OCI-LY7 (cell line): ENCODE measurements at regions not wholly inside any gene's neighbourhood (a gene's known extent, or its start where the extent isn't known, plus 50 kb on each side); places are given as distances from the start of the nearest gene placed in this dataset.

Experiments used
- BruUV-seq: library from RNA; stranded (reverse); fragments of 400-500 nt; replicated peaks from 2 replicates; lab custom pipeline; 2021; lab: Mats Ljungman, UMichigan
- CTCF ChIA-PET: fragments of 300-600 bp; sonication (Branson Sonifier 250); formaldehyde crosslinking; loops from one replicate; lab custom pipeline; 2022; ENCODE audit warnings: antibody characterized with exemption; ENCODE audit not compliant: unreplicated experiment; lab: Charles Lee
- POLR2A ChIA-PET: fragments of 300-600 bp; sonication (Branson Sonifier 250); formaldehyde crosslinking; loops from one replicate; lab custom pipeline; 2022; ENCODE audit warnings: antibody characterized with exemption; lab: Charles Lee
- DNase-seq: peaks from one replicate; pipeline ENCODE4 v3.0.0-alpha.2; 2015; ENCODE audit warnings: low spot score
- H2AFZ ChIP-seq: fragments of 200-600 bp; sonication (generic), shearing (Covaris generic); 2 replicates; pipeline ENCODE4 v1.6.1; 2014; ENCODE audit warnings: mild to moderate bottlenecking, antibody characterized with exemption, low read length, moderate library complexity
- H3K27ac ChIP-seq: fragments of 200-600 bp; sonication (generic); 2 replicates; pipeline ENCODE4 v1.5.1; 2014; ENCODE audit warnings: mixed run types, low read depth, mild to moderate bottlenecking, moderate library complexity, low read length, inconsistent platforms; ENCODE audit not compliant: poor library complexity, severe bottlenecking
- H3K36me3 ChIP-seq: fragments of 200-600 bp; sonication (generic); 2 replicates; pipeline ENCODE4 v1.6.1; 2014; ENCODE audit warnings: mild to moderate bottlenecking, antibody characterized with exemption, low read length, moderate library complexity, mixed read lengths; ENCODE audit not compliant: insufficient read depth
- H3K4me1 ChIP-seq: fragments of 200-600 bp; sonication (generic); 2 replicates; pipeline ENCODE4 v1.5.1; 2014; ENCODE audit warnings: mild to moderate bottlenecking, low read length; ENCODE audit not compliant: insufficient read depth, poor library complexity, severe bottlenecking
- H3K4me2 ChIP-seq: fragments of 200-600 bp; sonication (generic); 2 replicates; pipeline ENCODE4 v1.6.1; 2014; ENCODE audit warnings: mild to moderate bottlenecking, low read length
- H3K4me3 ChIP-seq: fragments of 200-600 bp; sonication (generic); 2 replicates; pipeline ENCODE4 v1.5.1; 2014; ENCODE audit warnings: mild to moderate bottlenecking, low read depth, low read length; ENCODE audit not compliant: poor library complexity, severe bottlenecking
- H3K79me2 ChIP-seq: fragments of 200-600 bp; sonication (generic); 2 replicates; pipeline ENCODE4 v1.6.1; 2016; ENCODE audit warnings: low read depth, mild to moderate bottlenecking, low read length, moderate library complexity, mixed read lengths; ENCODE audit not compliant: insufficient read depth
- H3K9me2 ChIP-seq: fragments of 200-600 bp; sonication (generic); 2 replicates; pipeline ENCODE4 v1.6.1; 2016; ENCODE audit warnings: mild to moderate bottlenecking, low read length, mixed read lengths; ENCODE audit not compliant: insufficient read depth
- H3K9me3 ChIP-seq: fragments of 200-600 bp; sonication (generic); 2 replicates; pipeline ENCODE4 v1.6.1; 2014; ENCODE audit warnings: mild to moderate bottlenecking, mixed run types, low read length, mixed read lengths
- H4K20me1 ChIP-seq: fragments of 200-600 bp; sonication (generic); 2 replicates; pipeline ENCODE4 v1.6.1; 2014; ENCODE audit warnings: mild to moderate bottlenecking, antibody characterized with exemption, low read length, moderate library complexity, mixed read lengths; ENCODE audit not compliant: insufficient read depth
- EZH2phosphoT487 ChIP-seq: fragments of 200-600 bp; sonication (generic); IDR thresholded peaks from 2 replicates; pipeline ENCODE4 v1.6.1; 2018; ENCODE audit warnings: low read depth, borderline replicate concordance, mild to moderate bottlenecking, mixed run types, antibody characterized with exemption, low read length, moderate library complexity, mixed read lengths
- intact Hi-C: fragments of 100-400 bp; cut with micrococcal nuclease; formaldehyde crosslinking; loops from one replicate; pipeline ENCODE4 v1.10.0; 2022; ENCODE audit not compliant: unreplicated experiment
- TF ChIP-seq, protein P1 (sequence below): fragments of 200-600 bp; sonication (generic); conservative IDR thresholded peaks from 2 replicates; pipeline ENCODE4 v1.5.1; 2014; ENCODE audit warnings: mild to moderate bottlenecking, antibody characterized with exemption, low read length, moderate library complexity, mixed read lengths

DNA sequence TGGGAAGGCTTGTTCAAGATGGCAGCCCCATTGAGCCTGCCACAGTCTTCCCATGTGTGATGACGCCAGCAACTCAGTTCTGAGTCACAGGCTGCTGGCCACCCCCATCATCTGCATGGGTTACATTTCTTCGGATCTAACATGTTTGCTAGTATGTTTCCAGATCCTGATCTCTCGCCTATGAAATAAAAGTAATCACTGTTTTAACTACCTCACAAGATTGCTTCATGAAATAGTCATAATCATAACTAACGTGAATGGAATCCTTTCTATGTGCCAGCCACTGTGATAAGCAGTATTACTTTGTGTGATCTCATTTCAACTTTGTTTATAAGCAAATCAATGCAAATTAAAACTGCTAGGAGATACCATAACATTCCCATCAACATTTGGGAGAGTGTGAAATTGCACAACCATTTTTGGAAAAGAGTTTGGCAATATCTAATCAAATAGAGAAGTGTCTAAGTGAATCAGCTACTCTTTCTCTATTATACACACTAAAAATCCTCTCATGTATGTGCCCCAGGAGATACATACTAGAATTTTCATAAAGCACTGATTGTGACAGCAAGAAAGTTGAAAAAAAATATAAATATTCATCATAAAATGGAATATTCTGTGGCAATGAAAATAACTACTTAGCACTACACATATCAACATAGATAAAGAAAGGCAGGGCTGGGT lies 300.2 kb upstream of the IRX5 start:
- Histone ChIP-seq H3K9me3 (no peaks in the 10 kb centered on the region), H2AFZ (no peak overlapping the region), H3K4me1 (no peaks in the 10 kb centered on the region), H4K20me1 (no peaks in the 10 kb centered on the region), H3K27ac (no peak overlapping the region), H3K9me2 (no peaks in the 10 kb centered on the region), H3K36me3 (no peaks in the 10 kb centered on the region), H3K4me2 (no peak overlapping the region), H3K79me2 (no peaks in the 10 kb centered on the region), H3K4me3 (no peak overlapping the region)
- POLR2A ChIA-PET, result interaction anchor here (0.5 kb wide), 1 partner anchor 9 kb away, joined by 3 read pairs; no protein-coding TSS in a partner anchor
- CTCF ChIA-PET, result no interaction called here
- intact Hi-C loops, result loop anchor here (10.0 kb wide), 1 partner anchor 324 kb away; no protein-coding TSS in a partner anchor
- no peak for DNase-seq
- BruUV-seq, result no TSS peak
- no peak for TF ChIP-seq EZH2phosphoT487
- TF ChIP-seq, protein P1, sequence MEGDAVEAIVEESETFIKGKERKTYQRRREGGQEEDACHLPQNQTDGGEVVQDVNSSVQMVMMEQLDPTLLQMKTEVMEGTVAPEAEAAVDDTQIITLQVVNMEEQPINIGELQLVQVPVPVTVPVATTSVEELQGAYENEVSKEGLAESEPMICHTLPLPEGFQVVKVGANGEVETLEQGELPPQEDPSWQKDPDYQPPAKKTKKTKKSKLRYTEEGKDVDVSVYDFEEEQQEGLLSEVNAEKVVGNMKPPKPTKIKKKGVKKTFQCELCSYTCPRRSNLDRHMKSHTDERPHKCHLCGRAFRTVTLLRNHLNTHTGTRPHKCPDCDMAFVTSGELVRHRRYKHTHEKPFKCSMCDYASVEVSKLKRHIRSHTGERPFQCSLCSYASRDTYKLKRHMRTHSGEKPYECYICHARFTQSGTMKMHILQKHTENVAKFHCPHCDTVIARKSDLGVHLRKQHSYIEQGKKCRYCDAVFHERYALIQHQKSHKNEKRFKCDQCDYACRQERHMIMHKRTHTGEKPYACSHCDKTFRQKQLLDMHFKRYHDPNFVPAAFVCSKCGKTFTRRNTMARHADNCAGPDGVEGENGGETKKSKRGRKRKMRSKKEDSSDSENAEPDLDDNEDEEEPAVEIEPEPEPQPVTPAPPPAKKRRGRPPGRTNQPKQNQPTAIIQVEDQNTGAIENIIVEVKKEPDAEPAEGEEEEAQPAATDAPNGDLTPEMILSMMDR, result no peak

DNA sequence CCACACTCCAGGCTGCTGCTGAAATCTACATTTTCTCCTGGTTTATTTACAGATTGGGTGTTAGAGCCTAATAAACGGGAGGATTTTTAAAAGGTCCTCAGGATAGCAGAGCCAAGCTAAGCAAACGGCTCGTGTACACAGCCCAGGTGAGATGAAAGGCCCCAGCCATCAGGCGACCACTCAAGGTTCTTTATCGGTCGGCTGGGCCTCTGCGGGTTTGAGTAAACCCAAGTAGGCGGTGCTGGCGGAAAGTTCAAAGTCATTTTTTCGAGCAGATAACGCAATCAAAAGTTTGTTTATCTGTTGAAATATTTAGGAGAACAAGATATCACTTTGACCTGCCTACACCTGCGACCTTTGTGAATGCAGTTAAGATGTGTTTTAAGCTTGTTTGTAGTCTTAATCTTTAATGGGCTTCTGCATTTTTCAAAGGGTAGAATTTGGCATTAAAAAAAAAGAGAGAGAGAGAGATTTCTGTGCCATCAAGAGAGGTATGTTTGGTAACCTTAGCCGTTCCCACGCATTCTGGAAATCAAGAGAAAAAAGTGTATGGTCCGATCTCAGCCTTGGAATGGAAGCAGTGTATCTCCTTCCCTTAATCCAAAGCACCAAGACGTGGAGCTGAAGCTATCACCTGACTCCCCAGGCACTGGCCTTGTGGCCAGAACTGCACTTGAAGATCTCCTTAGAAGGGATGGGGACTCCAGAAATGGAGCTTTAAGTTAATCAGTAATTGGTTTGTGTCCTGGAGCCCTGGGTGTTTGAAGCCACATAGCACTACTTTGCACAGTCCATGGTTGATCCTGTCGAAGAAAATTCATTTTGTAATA lies 301.7 kb upstream of the IRX5 start:
- H3K9me3 ChIP-seq, result no peaks in the 10 kb centered on the region
- POLR2A ChIA-PET, result no interaction called here
- TF ChIP-seq EZH2phosphoT487, result no peak
- TF ChIP-seq, protein P1, result no peak
- no peak overlapping the region for H3K27ac ChIP-seq
- no peaks in the 10 kb centered on the region for H4K20me1 ChIP-seq
- H3K36me3 ChIP-seq, result no peaks in the 10 kb centered on the region
- H3K4me1 ChIP-seq, result no peaks in the 10 kb centered on the region
- no peaks in the 10 kb centered on the region for H3K9me2 ChIP-seq
- no peak overlapping the region for H3K4me2 ChIP-seq
- no peak overlapping the region for H2AFZ ChIP-seq
- BruUV-seq, result no TSS peak
- DNase-seq, result no peak
- H3K79me2 ChIP-seq, result no peaks in the 10 kb centered on the region
- CTCF ChIA-PET, result no interaction called here
- intact Hi-C loops, result no loop called here
- no peak overlapping the region for H3K4me3 ChIP-seq

DNA sequence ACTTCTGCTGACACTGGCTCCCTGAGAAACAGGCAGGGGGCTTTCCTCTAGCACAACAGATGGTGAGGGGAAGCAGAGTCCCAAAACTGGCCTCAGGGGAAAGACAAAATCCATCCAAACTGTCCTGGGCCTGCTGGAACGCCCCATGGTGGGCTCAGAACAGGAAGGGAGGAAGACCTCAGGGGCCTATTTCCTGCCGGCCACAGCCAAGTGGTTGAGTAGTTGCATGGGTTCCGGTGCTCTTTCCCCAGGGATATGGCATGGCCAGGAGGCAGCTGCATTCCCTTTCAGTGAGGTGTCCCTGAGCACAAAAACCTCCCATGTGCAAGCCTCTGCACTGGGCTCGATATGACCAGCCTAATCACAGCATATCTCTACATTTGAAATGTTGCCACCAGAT lies 303.0 kb upstream of the IRX5 start:
- H3K27ac ChIP-seq, result no peak overlapping the region
- no peaks in the 10 kb centered on the region for H3K9me2 ChIP-seq
- H4K20me1 ChIP-seq, result no peaks in the 10 kb centered on the region
- TF ChIP-seq, protein P1, result no peak
- no peak for TF ChIP-seq EZH2phosphoT487
- CTCF ChIA-PET, result no interaction called here
- BruUV-seq, result no TSS peak
- no peaks in the 10 kb centered on the region for H3K79me2 ChIP-seq
- POLR2A ChIA-PET, result no interaction called here
- DNase-seq, result no peak
- no peaks in the 10 kb centered on the region for H3K4me1 ChIP-seq
- no peaks in the 10 kb centered on the region for H3K36me3 ChIP-seq
- no peak overlapping the region for H3K4me2 ChIP-seq
- H2AFZ ChIP-seq, result no peak overlapping the region
- H3K9me3 ChIP-seq, result no peaks in the 10 kb centered on the region
- no peak overlapping the region for H3K4me3 ChIP-seq
- intact Hi-C loops, result no loop called here
